Upper lobe of left lung (tissue), 6 donors: ENCODE measurements at regions not wholly inside any gene's neighbourhood (a gene's known extent, or its start where the extent isn't known, plus 50 kb on each side); places are given as distances from the start of the nearest gene placed in this dataset.
A peak's percentile ranks its signal among the peaks of the same experiment; 100 is the strongest.

Source experiments
- ATAC-seq, 2 donors: fragments of 200-7000 bp; cut with Tn5 transposase; one replicate each; pipeline ENCODE4 v1.9.1; 2022; ENCODE audit warnings: mild to moderate bottlenecking in 2 of 2, moderate library complexity in 2 of 2; ENCODE audit not compliant: low FRiP score in 2 of 2
- DNase-seq, 2 donors: peaks; one replicate each; pipeline ENCODE4 v3.0.0-alpha.2; 2019 to 2020
- H3K27ac ChIP-seq, 4 donors: fragments of 200-600 bp; sonication (generic); one replicate each; pipeline ENCODE4 v1.5.1; 2016 to 2019
- H3K27me3 ChIP-seq, 4 donors: fragments of 200-600 bp; sonication (generic); one replicate each; pipeline ENCODE4 v1.5.1; 2017 to 2019
- H3K36me3 ChIP-seq, 4 donors: fragments of 200-600 bp; sonication (generic); one replicate each; pipeline ENCODE4 v1.5.1; 2016 to 2019
- H3K4me1 ChIP-seq, 4 donors: fragments of 200-600 bp; sonication (generic); one replicate each; pipeline ENCODE4 v1.5.1; 2018 to 2019
- H3K4me3 ChIP-seq, 4 donors: fragments of 200-600 bp; sonication (generic); one replicate each; pipeline ENCODE4 v1.5.1; 2017 to 2019; ENCODE audit warnings: mild to moderate bottlenecking in 2 of 4, moderate library complexity in 1 of 4
- H3K9me3 ChIP-seq, 4 donors: fragments of 200-600 bp; sonication (generic); one replicate each; pipeline ENCODE4 v1.5.1; 2018 to 2019
- EP300 ChIP-seq, 4 donors: sonication (generic); formaldehyde crosslinking; IDR thresholded peaks; one replicate each; pipeline ENCODE4 v1.5.1; 2017; ENCODE audit warnings: antibody characterized with exemption in 4 of 4, control low read depth in 2 of 4
- POLR2A ChIP-seq, 4 donors: fragments of 450-650 bp; IDR thresholded peaks; one replicate each; pipeline ENCODE4 v1.5.1; 2016 to 2017; ENCODE audit warnings: antibody characterized with exemption in 4 of 4, mild to moderate bottlenecking in 2 of 4
- POLR2AphosphoS5 ChIP-seq, 2 donors: sonication (generic); formaldehyde crosslinking; IDR thresholded peaks; one replicate each; pipeline ENCODE4 v1.5.1; 2017; ENCODE audit warnings: antibody characterized with exemption in 2 of 2
- WGBS, 2 donors: methylation state at CpG; one replicate each; pipeline ENCODE4 v1.1.5; 2017 to 2018; 5-methylcytosine and 5-hydroxymethylcytosine counted together
- small RNA-seq, 4 donors: library from RNA; depleted of rRNA; stranded (forward); fragments of <200 nt; gene quantifications; one replicate each; pipeline ENCODE3, GENCODE V24; 2016
- TF ChIP-seq, protein P1 (sequence below), 6 experiments: fragments of 450-650 bp in 4 of 6; fragments of 200-600 bp in 2 of 6; sonication (generic) in 2 of 6; IDR thresholded peaks; one replicate each; pipeline ENCODE4 v1.5.1; 2016 to 2019; ENCODE audit warnings: antibody characterized with exemption in 6 of 6
- donor health status: DM: no; HTN: no; CAD: no; lungs with moderate emphysema.
- donor health status: DM: no; HTN: yes; CAD: no; lungs with severe emphysema.

GRCh38 chr20:50456452-50457324, 53.5 kb upstream of the PTPN1 start:
- H3K36me3 ChIP-seq: no peaks in the 10 kb centered on the region
- ATAC-seq: no peak
- WGBS, 2 donors: 86 to 91% methylated on average over 3 to 8 of the region's 8 CpGs
- no peak for DNase-seq
- H3K27ac ChIP-seq: peak overlapping the region; percentile 31 to 76 (median 72)
- no peaks in the 10 kb centered on the region for H3K27me3 ChIP-seq
- TF ChIP-seq, protein P1, sequence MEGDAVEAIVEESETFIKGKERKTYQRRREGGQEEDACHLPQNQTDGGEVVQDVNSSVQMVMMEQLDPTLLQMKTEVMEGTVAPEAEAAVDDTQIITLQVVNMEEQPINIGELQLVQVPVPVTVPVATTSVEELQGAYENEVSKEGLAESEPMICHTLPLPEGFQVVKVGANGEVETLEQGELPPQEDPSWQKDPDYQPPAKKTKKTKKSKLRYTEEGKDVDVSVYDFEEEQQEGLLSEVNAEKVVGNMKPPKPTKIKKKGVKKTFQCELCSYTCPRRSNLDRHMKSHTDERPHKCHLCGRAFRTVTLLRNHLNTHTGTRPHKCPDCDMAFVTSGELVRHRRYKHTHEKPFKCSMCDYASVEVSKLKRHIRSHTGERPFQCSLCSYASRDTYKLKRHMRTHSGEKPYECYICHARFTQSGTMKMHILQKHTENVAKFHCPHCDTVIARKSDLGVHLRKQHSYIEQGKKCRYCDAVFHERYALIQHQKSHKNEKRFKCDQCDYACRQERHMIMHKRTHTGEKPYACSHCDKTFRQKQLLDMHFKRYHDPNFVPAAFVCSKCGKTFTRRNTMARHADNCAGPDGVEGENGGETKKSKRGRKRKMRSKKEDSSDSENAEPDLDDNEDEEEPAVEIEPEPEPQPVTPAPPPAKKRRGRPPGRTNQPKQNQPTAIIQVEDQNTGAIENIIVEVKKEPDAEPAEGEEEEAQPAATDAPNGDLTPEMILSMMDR (IDR thresholded peaks at IDR 0.05): peak in 2 of 6 experiments; percentile 7 to 40
- TF ChIP-seq POLR2A (IDR thresholded peaks at IDR 0.05): no peak
- peaks cover 20 to 44% (median 31%) of the 10 kb centered on the region in 4 donors for H3K4me1 ChIP-seq
- no peaks in the 10 kb centered on the region for H3K9me3 ChIP-seq
- H3K4me3 ChIP-seq: no peak overlapping the region

- no peak overlapping the region for H3K4me3 ChIP-seq
- TF ChIP-seq EP300 (IDR thresholded peaks at IDR 0.05) (no peak), POLR2AphosphoS5 (IDR thresholded peaks at IDR 0.05) (no peak), POLR2A (IDR thresholded peaks at IDR 0.05) (no peak)
- TF ChIP-seq, protein P1 (IDR thresholded peaks at IDR 0.05): no peak
- no peaks in the 10 kb centered on the region for H3K27me3 ChIP-seq
- peaks cover 24 to 47% (median 35%) of the 10 kb centered on the region in 4 donors for H3K4me1 ChIP-seq
- H3K36me3 ChIP-seq: no peaks in the 10 kb centered on the region
- DNase-seq (no peak), ATAC-seq (no peak)
- peak overlapping the region in 1 of 4 donors; percentile 79 for H3K27ac ChIP-seq
- WGBS, 2 donors: 94% methylated on average over 2 of the region's 2 CpGs
- H3K9me3 ChIP-seq: no peaks in the 10 kb centered on the region
These were observed 50.9 kb upstream of the PTPN1 start for GRCh38 chr20:50459124-50459918.

- no peak for ATAC-seq
- DNase-seq: peak in 1 of 2 donors; percentile 39
- Histone ChIP-seq H3K27ac (peak overlapping the region; percentile 16 to 79 (median 58)), H3K9me3 (no peaks in the 10 kb centered on the region), H3K27me3 (no peaks in the 10 kb centered on the region), H3K36me3 (no peaks in the 10 kb centered on the region), H3K4me1 (peaks cover 26 to 47% (median 38%) of the 10 kb centered on the region in 4 donors), H3K4me3 (no peak overlapping the region)
- WGBS, 2 donors: 70 to 85% methylated on average over 5 to 9 of the region's 9 CpGs
- no peak for TF ChIP-seq POLR2A (IDR thresholded peaks at IDR 0.05)
These were observed 50.0 kb upstream of the PTPN1 start for GRCh38 chr20:50460115-50460607.

Small RNA genes lying in the stretch of these regions (small RNA-seq; reads per million reads assigned to genes)
- gene RN7SL636P: 0 reads per million in 4 donors
